HepG2 (cell line): ENCODE measurements at regions not wholly inside any gene's neighbourhood (a gene's known extent, or its start where the extent isn't known, plus 50 kb on each side); places are given as distances from the start of the nearest gene placed in this dataset.
A peak's percentile ranks its signal among the peaks of the same experiment; 100 is the strongest.

Experiments used
- ATAC-seq: fragments of 200-7000 bp; cut with Tn5 transposase; 3 replicates; pipeline ENCODE4 v1.9.1; 2020; ENCODE audit warnings: mild to moderate bottlenecking, moderate library complexity
- BruUV-seq: library from RNA; stranded (reverse); fragments of 400-500 nt; replicated peaks from 2 replicates; lab custom pipeline; 2021; lab: Mats Ljungman, UMichigan
- CTCF ChIA-PET: fragments of 300-600 bp; formaldehyde crosslinking; extraction: SDS; loops from one replicate; lab custom pipeline; 2021; ENCODE audit warnings: low total read pairs, inconsistent platforms, low intra/inter-chr PET ratio; lab: Yijun Ruan, JAX
- POLR2A ChIA-PET: fragments of 350-600 bp; sonication (Branson Sonifier 250); formaldehyde crosslinking; loops from one replicate; lab custom pipeline; 2020; ENCODE audit warnings: antibody characterized with exemption, inconsistent platforms; lab: Yijun Ruan, JAX
- DNase-seq: peaks from one replicate; pipeline ENCODE4 v3.0.0-alpha.2; 2015; ENCODE audit warnings: low spot score
- FAIRE-seq: peaks from 3 replicates; lab custom pipeline; 2011; peaks lifted over from hg19 to GRCh38; lab: Jason Lieb, UNC
- H2AFZ ChIP-seq: one replicate; pipeline ENCODE4 v1.6.1; 2011; ENCODE audit warnings: low read length, inconsistent platforms
- H3K27ac ChIP-seq: fragments of 300-600 bp; 3 replicates; pipeline ENCODE4 v1.8.0; 2011; ENCODE audit warnings: mixed run types, mild to moderate bottlenecking, mixed read lengths, low read length, inconsistent platforms; ENCODE audit not compliant: insufficient read depth; ENCODE audit errors: extremely low read length
- H3K27me3 ChIP-seq, 2 experiments: fragments of 200-600 bp in 1 of 2; 2 replicates in 1 of 2; 3 replicates in 1 of 2; pipeline versions ENCODE4 v1.6.0 to v1.8.0; 2011; ENCODE audit warnings: low read length in 2 of 2, mild to moderate bottlenecking in 2 of 2, moderate library complexity in 2 of 2, inconsistent platforms in 1 of 2; ENCODE audit not compliant: insufficient read depth in 2 of 2, control insufficient read depth in 1 of 2
- H3K36me3 ChIP-seq, 2 experiments: fragments of 200-600 bp in 1 of 2; replicated peaks in 1 of 2; 2 replicates in 1 of 2; 3 replicates in 1 of 2; pipeline versions ENCODE4 v1.5.1 to v1.8.0; 2011; ENCODE audit warnings: low read length in 2 of 2, inconsistent platforms in 1 of 2; ENCODE audit not compliant: insufficient read depth in 2 of 2, control insufficient read depth in 1 of 2
- H3K4me1 ChIP-seq: 2 replicates; pipeline ENCODE4 v1.5.1; 2012; ENCODE audit warnings: low read length, inconsistent platforms; ENCODE audit not compliant: insufficient read depth
- H3K4me2 ChIP-seq: 2 replicates; pipeline ENCODE4 v1.6.0; 2011; ENCODE audit warnings: low read depth, low read length, inconsistent platforms
- H3K4me3 ChIP-seq, 3 experiments: fragments of 200-600 bp in 1 of 3; sonication (generic), shearing (Covaris generic) in 1 of 3; replicated peaks in 1 of 3; 2 replicates each; pipeline ENCODE4 v1.5.1; 2011 to 2016; ENCODE audit warnings: low read length in 3 of 3, inconsistent platforms in 2 of 3, low read depth in 2 of 3, mild to moderate bottlenecking in 2 of 3, control low read depth in 1 of 3, mixed read lengths in 1 of 3; ENCODE audit not compliant: insufficient read depth in 1 of 3
- H3K79me2 ChIP-seq: one replicate; pipeline ENCODE4 v1.6.1; 2011; ENCODE audit warnings: low read length, inconsistent platforms; ENCODE audit not compliant: insufficient read depth
- H3K9ac ChIP-seq: 2 replicates; pipeline ENCODE4 v1.6.0; 2011; ENCODE audit warnings: mild to moderate bottlenecking, low read depth, low read length, inconsistent platforms; ENCODE audit not compliant: insufficient read depth
- H3K9me3 ChIP-seq: 2 replicates; pipeline ENCODE4 v1.5.1; 2012; ENCODE audit warnings: mild to moderate bottlenecking, low read length
- H4K20me1 ChIP-seq: 2 replicates; pipeline ENCODE4 v1.6.0; 2011; ENCODE audit warnings: inconsistent platforms, mild to moderate bottlenecking, low read length, moderate library complexity; ENCODE audit not compliant: insufficient read depth
- ARID3A ChIP-seq: IDR thresholded peaks from 2 replicates; pipeline ENCODE4 v1.6.1; 2012; ENCODE audit warnings: low read depth, low read length, improper control_type of control experiment
- ATF7 ChIP-seq, 2 experiments: fragments of 450-650 bp in 1 of 2; sonication (generic) in 1 of 2; formaldehyde crosslinking in 1 of 2; IDR thresholded peaks; 2 replicates each; pipeline versions ENCODE4 v1.4.0 to v1.6.1; 2016 to 2020; ENCODE audit warnings: antibody characterized with exemption in 1 of 2, mild to moderate bottlenecking in 1 of 2, missing genetic modification reagents in 1 of 2
- ELF1 ChIP-seq: sonication (generic); formaldehyde crosslinking; IDR thresholded peaks from 2 replicates; pipeline ENCODE4 v1.4.0; 2020; ENCODE audit warnings: missing genetic modification reagents
- KAT7 ChIP-seq: IDR thresholded peaks from 2 replicates; pipeline ENCODE4 v1.6.1; 2018; ENCODE audit warnings: borderline replicate concordance, missing compliant biosample characterization
- NFIC ChIP-seq: IDR thresholded peaks from 2 replicates; pipeline ENCODE4 v1.6.1; 2012; ENCODE audit warnings: mild to moderate bottlenecking, low read length, inconsistent platforms
- SMARCC2 ChIP-seq: fragments of 450-650 bp; IDR thresholded peaks from 2 replicates; pipeline ENCODE4 v1.6.1; 2017; ENCODE audit warnings: antibody characterized with exemption, mild to moderate bottlenecking
- SNAPC4 ChIP-seq: sonication (generic); formaldehyde crosslinking; IDR thresholded peaks from 2 replicates; pipeline ENCODE4 v1.4.0; 2020; ENCODE audit warnings: mild to moderate bottlenecking, missing genetic modification reagents
- SRF ChIP-seq: IDR thresholded peaks from 2 replicates; pipeline ENCODE4 v1.6.1; 2011; ENCODE audit warnings: mild to moderate bottlenecking, low read depth, low read length, moderate library complexity
- ZFP36 ChIP-seq: fragments of 150-350 bp; IDR thresholded peaks from 2 replicates; pipeline ENCODE4 v1.6.1; 2018; ENCODE audit warnings: borderline replicate concordance, low read length, low read depth; ENCODE audit not compliant: partially characterized antibody
- ZFP36L1 ChIP-seq: sonication (generic); formaldehyde crosslinking; IDR thresholded peaks from 2 replicates; pipeline ENCODE4 v1.8.0; 2022; ENCODE audit warnings: mild to moderate bottlenecking, missing genetic modification reagents, moderate library complexity
- WGBS: methylation state at CpG from one replicate; pipeline ENCODE4 v1.1.6; 2017; ENCODE audit warnings: low lambda C conversion rate; 5-methylcytosine and 5-hydroxymethylcytosine counted together
- in situ Hi-C: cut with HindIII; loops from 2 replicates; pipeline ENCODE4 v1.10.0; 2017; ENCODE audit warnings: low pct_unique_long_range_greater_than_20kb; ENCODE audit not compliant: extremely low pct_ligation_motif_present
- intact Hi-C: fragments of 100-400 bp; cut with micrococcal nuclease; formaldehyde crosslinking; loops from one replicate; pipeline ENCODE4 v1.10.0; 2022; ENCODE audit not compliant: unreplicated experiment

GRCh38 chr14:89089330-89089729 lies 264.9 kb downstream of the TTC8 start:
- CTCF ChIA-PET = no interaction called here
- POLR2A ChIA-PET = no interaction called here
- ATAC-seq (peak; percentile 66), FAIRE-seq (no peak), DNase-seq (peak; percentile 9)
- no peaks in the 10 kb centered on the region for H4K20me1 ChIP-seq
- no peak overlapping the region for H2AFZ ChIP-seq
- TF ChIP-seq SRF (peak; percentile 62; the same call in 1 of the 2 replicates), ATF7 (IDR thresholded peaks at IDR 0.05) (0 out of 2 replicates have a peak, but pooled peaks have one; percentile 21), ATF7 (CRISPR knock-in tag; IDR thresholded peaks at IDR 0.05) (no peak), SMARCC2 (no peak), ZFP36L1 (no peak), ZFP36 (no peak), ARID3A (no peak)
- no peaks in the 10 kb centered on the region for H3K36me3 ChIP-seq
- intact Hi-C loops (no loop called here), in situ Hi-C loops (no loop called here)
- H3K9ac ChIP-seq = no peak overlapping the region
- 0 out of 2 replicates have a peak overlapping the region, but pooled peaks have one; percentile 32 for H3K4me2 ChIP-seq
- no peak overlapping the region for H3K4me3 ChIP-seq
- peaks cover 29% of the 10 kb centered on the region for H3K4me1 ChIP-seq
- no peaks in the 10 kb centered on the region for H3K79me2 ChIP-seq
- 0% methylated on average over 1 of the region's 1 CpG for WGBS
- H3K9me3 ChIP-seq = no peaks in the 10 kb centered on the region
- no TSS peak for BruUV-seq
- H3K27ac ChIP-seq = no peak overlapping the region
- peaks cover 1 to 12% of the 10 kb centered on the region in 2 experiments; a peak in 2 of 5 replicates for H3K27me3 ChIP-seq

GRCh38 chr14:89091781-89092180 lies 267.3 kb downstream of the TTC8 start:
- Histone ChIP-seq H3K4me2 (no peak overlapping the region), H3K36me3 (no peaks in the 10 kb centered on the region), H2AFZ (no peak overlapping the region), H3K79me2 (no peaks in the 10 kb centered on the region), H3K4me3 (no peak overlapping the region), H3K9me3 (no peaks in the 10 kb centered on the region), H3K9ac (no peak overlapping the region), H3K4me1 (peaks cover 20% of the 10 kb centered on the region), H4K20me1 (no peaks in the 10 kb centered on the region), H3K27ac (no peak overlapping the region), H3K27me3 (peaks cover 0 to 18% of the 10 kb centered on the region in 2 experiments; a peak in 3 of 5 replicates)
- 100% methylated on average over 1 of the region's 1 CpG for WGBS
- ATAC-seq (no peak), FAIRE-seq (no peak), DNase-seq (no peak)
- in situ Hi-C loops (no loop called here), intact Hi-C loops (no loop called here)
- no TSS peak for BruUV-seq
- ChIA-PET POLR2A (no interaction called here), CTCF (no interaction called here)
- TF ChIP-seq ELF1 (CRISPR knock-in tag) (no peak), KAT7 (CRISPR knock-in tag) (no peak), NFIC (no peak), SNAPC4 (no peak)
